GM19467 (cell line): ENCODE measurements at regions not wholly inside any gene's neighbourhood (a gene's known extent, or its start where the extent isn't known, plus 50 kb on each side); places are given as distances from the start of the nearest gene placed in this dataset.

ENCODE experiments used
- ATAC-seq: cut with Tn5 transposase; IDR thresholded peaks from one replicate; pipeline ENCODE4 v1.9.1; 2021; ENCODE audit warnings: mild to moderate bottlenecking, moderate library complexity; ENCODE audit not compliant: unreplicated experiment

DNA sequence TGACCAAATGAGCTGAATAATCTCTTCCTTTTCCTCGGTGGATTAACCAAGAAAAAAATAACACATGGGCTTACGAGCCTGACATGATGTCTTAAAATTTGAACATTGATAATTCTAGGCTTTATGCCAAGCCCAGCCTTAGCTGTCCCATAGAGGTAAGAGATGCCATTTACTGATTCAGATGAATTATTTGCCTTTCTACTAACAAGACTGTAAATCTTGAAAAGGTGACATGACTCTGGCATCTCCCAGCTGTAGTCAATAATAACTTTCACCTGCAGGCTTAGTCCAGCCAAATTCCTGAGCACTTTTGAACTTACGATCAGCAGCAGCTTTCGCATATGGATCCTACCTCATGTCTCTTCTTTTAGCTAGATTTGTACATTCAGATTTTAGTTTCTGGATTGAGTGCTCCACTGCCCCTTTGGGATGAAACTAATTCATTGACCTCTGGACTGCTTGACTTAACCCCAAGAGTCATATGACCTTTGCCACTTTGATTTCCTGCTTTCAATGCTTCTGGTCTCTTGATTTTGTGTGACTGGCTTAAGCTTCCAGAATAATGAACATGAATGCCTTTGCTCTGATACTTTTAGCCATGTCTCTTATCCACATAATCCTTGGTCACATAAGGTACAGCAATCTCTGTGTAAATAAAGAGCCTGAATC is 876.4 kb upstream of the SLIT2 start:
- ATAC-seq, result no peak

DNA sequence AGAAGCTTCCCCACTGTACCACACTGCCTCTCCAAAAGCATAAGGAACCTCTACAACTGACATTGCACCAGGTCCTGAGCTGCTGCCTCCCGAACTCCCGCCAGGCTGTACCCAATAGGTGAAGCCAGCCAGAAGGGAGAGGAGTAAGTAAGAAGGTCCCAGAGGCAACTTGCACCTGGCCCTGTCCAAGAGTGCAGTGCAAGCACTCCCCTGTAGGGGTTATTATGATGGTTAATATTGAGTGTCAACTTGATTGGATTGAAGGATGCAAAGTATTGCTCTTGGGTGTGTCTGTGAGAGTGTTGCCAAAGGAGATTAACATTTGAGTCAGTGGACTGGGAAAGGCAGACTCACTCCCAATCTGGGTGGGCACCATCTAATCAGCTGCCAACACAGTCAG is 879.3 kb upstream of the SLIT2 start:
- ATAC-seq, result no peak

DNA sequence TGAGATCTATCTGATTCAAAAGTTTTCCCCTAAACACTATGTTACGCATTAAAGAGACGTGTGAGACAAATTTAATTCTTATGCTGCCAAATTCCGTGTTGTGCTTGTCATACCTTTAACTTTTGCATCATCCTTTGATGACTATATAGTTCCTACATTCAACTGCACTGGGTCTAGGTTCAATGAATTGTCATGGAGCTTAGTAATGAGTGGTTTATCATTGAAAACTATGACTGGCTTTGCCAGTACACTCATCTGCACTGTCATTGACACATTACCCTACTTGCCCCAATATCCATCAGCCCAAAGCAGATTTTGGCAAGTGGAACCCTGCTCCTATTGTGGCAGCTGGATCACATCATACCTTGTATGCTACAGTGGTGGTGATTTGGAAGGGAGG is 882.9 kb upstream of the SLIT2 start:
- ATAC-seq, result no peak

DNA sequence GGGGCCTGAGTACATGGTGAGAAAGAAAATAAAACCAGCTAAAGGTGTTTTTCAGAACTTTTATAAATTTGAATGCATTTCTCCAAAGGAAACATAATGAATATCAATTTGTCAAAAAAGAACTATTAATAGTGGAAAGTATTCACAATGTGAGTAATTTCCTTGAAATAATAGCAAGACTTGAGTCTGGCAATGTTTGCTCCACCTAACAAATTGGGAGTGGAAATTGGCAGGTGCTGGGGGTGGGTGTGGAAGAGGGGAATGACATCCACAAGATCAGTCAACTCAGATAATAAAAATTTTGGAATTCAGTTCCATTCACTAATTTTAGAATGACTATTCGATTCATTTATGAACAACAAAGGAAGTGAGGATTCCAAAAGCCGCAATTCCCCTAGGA is 884.8 kb upstream of the SLIT2 start:
- ATAC-seq, result no peak

DNA sequence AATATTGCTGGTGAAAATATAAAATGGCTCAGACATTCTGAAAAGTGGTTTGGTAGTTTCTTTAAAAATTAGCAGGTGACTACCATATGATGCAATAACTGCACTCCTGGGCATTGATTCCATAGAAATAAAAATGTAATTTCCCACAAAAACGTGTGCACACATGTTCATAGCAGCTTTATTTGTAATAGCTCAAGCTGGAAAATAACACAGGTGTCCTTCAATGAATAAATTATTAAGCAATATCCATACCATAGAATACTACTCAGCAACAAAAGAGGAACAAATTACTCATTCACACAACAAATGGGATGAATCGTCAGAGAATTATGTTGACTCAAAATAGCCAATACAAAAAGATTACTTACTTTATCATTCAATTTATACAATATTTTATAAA is 893.7 kb upstream of the SLIT2 start:
- no peak for ATAC-seq

DNA sequence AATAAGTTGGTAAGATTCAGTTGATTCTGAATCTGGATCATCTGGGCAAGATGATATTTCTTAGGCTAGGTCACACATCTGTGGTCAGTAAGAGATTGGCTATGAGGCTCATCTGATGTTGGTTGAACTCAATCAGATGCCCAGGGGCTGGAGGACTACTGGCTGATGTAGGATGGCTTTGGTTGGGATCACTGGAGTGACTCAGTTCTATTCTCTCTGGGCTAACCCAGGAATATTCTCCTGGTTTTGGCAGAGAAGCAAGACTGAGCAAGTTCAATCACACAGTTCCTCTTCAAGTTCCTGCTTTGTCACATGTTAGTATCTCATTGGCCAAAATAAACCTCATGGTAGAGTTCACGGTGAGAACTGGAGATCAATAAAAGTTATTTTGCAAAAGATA is 902.3 kb upstream of the SLIT2 start:
- no peak for ATAC-seq

DNA sequence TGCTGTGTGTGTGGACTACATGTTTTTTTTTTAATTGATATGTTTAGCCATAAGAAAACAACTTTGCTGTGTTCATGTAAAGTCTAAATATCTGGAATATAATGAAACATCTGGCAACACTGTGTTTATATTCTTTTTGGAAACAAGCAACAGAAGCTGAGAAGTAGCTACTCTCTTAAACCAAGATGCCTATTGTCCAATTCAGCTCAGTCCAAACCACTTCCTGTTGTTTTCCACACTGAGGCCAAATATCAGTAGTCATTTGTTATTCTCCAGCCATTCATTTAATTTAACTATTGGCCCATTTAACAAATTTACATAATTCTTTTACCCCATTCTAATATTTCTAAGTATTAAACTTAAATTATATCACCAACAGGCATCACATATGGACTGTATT is 903.0 kb upstream of the SLIT2 start:
- no peak for ATAC-seq

DNA sequence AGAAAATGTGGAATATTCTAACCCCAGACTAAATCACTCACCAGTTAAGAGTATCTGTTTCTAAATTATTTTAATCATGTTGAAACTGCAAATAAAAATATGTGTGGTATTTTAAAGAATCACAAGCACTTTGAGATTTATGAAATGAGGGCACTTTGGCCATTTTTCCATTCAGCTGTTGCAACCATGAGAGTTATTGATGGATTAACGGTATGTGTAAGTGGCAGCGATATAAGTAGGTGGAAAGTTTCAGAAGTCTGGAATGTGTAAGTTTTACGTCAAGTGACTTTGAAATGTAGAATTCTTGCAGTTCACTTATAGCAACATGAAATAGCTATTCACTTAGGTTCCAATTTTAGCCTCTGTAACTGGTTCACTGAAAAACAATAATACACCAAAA is 905.1 kb upstream of the SLIT2 start:
- no peak for ATAC-seq

DNA sequence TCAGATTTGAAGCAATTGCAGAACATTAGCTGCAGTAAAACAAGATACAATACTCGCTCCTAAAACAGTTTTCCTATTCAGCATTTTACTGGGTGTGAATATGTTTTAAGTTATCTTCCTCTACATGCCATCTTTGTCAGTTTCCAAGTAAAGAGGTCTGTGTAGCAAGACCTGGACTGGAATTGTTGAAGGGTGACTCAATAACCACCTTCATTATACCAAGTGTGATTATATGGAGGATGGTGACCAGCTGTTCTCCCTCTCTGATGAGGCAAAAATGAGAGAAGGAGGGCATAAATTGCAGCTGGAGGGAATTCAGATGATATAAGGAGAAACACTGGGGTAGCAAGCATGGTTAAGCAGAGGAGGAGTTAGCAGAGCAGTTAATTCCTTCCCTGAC is 922.1 kb upstream of the SLIT2 start:
- ATAC-seq, result no peak

DNA sequence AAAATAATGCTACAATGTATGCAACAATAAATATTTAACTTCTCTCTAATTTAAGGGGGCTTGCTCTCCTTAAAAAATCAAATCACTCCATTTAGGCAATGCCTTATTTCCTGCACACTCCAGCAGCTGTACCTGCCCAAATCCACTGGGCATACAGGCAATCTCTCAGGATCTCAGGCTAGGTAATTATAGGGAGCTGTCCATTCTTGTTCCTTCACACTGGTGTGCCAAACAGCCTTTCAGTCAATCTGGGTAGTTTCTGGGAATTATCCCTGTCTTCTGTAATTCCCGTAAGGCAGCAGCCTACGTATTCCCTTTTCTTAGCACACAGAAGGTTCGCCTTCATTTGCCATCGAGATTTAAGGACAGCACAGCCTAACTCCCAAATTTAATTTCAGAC is 922.6 kb upstream of the SLIT2 start:
- ATAC-seq, result no peak

DNA sequence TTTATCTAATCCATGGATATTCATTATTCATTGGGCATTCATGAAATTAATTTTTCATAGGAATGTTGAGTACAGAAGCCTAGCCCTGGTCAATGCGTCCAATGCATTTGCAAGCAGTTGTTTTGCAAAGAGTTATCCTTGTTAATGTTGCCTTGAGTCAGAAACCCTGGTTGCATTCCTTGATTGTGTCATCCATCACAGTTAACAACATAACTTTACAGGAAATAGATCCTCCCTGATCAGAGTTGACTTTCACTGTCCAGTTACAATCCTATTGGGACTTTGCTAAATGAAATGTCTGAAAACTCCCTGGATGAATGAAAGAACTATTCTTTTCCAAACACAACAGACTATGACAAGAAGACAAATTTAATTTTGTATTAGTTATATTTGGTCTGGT is 924.3 kb upstream of the SLIT2 start:
- no peak for ATAC-seq

DNA sequence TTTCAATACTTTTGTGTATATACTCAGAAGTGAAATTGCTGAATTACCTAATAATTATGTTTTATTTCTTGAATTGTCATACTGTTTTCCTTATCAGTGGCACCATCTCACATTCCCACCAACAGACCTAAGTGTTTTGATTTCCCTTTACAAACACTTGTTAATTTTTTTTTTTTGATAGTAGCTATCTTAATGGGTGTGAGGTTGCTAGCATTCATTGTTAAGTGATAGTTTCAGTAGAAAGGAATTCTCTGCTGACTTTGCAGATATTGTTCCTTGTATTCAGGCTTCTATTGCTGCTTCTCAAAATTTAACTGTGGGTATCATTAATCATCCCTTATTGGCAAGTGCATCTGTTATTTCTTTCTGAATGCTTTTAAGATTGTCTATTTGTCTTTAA is 927.5 kb upstream of the SLIT2 start:
- ATAC-seq, result no peak

DNA sequence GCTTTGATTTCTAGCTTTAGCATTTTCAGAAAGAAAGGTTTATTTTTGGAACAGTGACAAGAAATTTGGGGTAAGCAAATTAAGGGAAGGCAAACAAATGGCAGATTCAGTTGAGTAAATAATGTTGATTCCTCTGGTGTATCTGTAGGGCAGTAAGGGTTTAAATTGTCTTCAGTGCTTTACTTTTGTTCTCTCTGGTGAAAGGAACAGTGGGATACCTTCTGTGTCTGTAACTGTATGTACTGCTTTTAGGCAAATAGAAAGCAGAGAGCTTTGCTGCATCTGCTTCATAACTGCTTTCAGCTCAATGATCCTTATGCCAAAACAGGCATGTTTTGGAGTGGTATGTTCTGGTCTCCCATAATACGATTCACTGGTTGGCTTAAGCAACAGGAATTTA is 932.1 kb upstream of the SLIT2 start:
- ATAC-seq, result no peak

DNA sequence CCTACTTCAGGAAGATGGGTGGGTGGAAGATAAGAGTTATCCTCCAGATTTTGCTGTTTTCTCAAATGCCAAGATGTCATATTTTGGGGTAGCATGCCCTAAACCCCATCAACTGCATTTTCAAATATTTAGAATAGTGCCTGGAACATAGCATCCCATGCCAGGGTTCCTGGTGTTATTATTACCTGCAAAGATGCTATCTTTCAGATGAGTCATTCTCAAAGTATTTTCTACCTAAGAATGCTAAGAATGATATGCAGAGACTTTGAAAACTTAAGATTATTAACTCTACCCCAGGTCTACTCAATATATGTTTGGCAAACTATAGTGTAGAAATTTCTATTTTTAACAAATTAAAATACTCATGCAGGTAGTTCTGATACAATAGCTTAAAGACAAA is 934.3 kb upstream of the SLIT2 start:
- ATAC-seq, result no peak

DNA sequence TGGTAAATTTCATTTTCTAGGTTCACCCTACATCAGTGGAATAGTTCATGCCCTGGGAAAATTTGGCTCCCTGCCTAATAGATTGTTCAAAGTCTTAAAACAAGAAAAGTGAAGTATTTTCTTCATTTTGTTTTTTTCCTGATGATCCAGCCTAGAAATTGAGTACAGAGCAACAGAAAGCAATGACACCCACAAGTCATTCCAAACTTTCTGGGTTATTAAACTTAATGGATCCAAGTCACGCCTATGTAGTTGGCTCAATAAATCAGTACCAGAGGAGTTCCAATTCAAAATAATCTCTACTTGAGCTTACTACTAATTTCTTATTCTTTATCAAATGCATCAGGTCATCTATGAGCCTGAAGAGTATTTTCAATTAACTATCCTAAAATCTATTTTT is 937.6 kb upstream of the SLIT2 start:
- no peak for ATAC-seq

DNA sequence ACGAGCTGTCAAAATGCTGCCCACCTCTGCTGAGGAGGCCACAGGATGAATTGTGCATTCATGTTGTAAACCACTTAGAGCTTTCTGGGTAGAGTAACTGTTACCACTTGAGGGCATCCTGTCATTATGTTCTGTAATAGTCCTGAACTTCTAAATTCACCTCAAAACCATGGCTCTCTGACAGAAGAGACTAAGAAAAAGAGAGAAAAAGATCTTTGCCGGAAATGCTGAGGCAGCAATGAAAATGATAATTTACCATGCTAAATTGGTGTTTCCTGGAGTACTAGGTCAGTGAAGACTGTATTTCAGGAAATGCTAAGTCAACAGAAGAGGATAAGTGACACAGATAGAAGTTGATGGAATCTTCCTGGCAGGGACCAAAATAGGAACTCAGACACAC is 942.3 kb upstream of the SLIT2 start:
- no peak for ATAC-seq

DNA sequence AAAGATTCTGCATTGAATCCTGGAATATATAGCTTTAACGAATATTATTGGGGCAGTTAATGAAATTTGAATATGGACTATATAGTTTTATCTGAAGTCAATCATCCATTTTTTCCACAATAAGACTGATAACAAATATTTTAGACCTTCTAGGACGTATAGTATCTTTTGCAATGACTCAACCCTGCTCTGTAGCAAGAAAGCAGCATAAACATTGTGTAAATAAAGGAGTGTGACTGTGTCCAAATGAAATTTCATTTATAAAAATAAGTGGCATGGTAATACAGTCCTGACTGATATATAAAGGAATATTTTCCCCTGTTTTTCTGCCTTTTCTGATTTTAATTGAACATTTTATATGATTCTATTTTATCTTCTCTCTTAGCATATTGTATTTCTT is 947.7 kb upstream of the SLIT2 start:
- no peak for ATAC-seq

DNA sequence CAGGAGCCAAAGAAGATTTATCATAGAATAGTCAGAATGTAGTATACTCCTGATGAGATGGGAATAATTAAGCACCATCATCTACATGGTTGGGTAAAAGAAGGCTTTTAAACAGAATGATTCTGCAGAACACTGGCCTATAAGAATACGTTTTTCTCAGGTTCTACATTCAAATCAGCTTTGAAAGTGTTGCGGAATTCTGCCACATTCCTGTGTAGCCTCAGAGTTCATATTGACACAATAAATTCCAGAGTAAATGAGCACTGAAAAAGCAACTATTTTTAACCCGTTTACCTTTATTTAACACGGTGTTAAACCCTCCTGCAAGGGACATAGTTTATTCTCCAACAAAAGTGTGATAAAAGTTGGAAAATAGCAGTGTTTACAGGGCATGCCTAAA is 950.2 kb upstream of the SLIT2 start:
- no peak for ATAC-seq

DNA sequence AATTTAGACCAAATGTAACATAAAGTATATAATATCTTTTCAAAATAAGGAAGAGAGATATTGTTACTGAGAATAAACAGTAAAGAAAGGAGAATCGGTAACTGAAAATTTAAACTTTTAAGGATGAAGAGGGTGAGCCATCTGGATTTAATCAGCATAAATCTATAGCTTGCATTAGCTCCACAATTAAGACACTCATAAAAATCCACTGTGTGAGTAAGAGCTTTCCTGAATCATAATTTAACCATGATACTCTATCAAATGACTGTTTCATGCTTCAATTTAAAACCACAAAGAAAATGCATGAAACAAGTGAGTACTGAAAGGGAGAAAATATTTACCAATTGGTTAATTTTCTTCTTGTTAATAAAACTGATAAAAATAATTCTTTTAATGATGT is 951.5 kb upstream of the SLIT2 start:
- ATAC-seq, result no peak

DNA sequence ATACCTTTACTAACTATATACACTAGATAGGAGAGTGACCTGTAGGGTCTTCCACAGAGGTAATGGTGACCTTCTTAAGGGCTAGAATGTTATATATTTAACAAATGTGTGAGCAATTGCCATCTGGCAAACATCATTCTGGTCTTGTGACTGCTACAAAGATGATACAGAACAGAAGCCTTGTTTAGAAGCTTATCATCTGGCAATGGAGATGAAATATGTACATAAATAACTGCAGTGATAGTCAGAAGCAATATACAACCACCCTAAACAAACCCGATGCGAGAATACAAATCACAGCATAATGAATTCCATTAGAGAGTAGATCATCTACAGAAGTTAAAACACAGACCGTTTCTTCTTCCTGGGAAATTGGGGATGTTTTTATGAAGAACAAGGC is 952.7 kb upstream of the SLIT2 start:
- no peak for ATAC-seq

DNA sequence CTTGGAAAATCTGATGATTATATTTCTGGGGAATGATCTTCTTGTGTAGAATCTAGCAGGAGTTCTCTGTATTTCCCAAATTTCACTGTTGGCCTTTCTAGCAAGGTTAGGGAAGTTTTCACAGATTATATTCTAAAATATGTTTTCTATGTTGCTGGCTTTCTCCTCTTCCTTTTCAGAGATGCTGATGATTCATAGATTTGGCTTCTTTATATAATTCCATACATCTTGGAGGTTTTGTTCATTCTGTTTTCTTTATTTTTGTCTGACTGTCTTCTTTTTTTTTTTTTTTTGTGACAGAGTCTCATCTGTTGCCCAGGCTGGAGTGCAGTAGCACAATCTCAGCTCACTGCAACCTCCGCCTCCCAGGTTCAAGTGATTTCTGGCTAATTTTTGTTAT is 957.9 kb upstream of the SLIT2 start:
- no peak for ATAC-seq

DNA sequence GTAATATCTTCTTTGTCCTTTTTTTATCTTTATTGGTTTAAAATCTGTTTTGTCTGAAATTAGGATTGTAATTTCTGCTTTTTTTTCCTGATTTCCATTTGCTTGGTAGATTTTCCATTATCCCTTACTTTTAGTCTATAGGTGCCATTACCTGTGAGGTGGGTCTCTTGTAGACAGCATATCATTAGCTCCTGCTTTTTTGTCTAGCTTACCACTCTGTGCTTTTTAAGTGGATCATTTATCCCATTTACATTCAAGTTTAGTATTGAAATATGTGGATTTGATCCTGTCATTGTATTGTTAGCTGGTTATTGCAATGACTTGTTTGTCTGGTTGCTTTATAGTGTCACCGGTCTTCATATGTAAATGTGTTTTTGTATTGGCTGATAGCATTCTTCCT is 958.6 kb upstream of the SLIT2 start:
- ATAC-seq, result no peak

DNA sequence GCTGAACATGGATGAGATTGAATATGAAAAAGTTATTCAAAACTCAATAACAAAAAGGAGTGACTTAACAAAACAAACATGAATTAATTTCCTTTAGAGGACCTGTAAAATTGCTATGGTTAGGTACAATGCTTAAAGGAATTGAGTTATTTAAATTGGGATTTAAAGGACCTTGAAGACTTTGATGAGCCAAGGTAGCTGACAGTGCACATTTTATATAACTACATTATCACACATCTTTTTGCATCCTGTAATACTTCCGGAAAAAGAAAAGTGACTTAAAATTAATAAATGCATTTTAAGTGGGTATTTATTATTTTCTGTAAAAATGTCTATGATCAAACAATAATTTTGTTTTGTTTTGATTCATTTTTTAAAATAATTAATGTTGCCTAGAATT is 964.8 kb upstream of the SLIT2 start:
- ATAC-seq, result no peak

DNA sequence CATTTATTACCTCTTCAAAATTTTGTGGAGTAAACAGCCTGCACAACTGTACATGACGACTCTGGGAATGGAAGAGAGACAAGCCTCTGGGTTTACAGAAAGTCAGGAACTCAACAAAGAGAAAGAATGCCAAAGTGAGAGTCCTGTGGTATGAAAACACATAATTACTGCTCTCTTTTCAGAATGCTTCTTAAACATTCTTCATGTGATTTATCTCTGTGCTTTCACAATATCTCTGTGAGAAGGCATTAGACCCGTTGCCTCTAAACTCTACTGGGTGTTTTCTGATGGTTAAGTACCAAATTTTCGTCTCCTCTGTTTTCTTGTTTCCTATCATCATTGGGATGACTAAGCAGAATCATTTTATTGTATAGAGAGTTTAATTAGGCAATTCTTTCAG is 966.6 kb upstream of the SLIT2 start:
- ATAC-seq, result no peak
